ENCODE measurements at regions not wholly inside any gene's neighbourhood (a gene's known extent, or its start where the extent isn't known, plus 50 kb on each side); places are given as distances from the start of the nearest gene placed in this dataset.

DNA sequence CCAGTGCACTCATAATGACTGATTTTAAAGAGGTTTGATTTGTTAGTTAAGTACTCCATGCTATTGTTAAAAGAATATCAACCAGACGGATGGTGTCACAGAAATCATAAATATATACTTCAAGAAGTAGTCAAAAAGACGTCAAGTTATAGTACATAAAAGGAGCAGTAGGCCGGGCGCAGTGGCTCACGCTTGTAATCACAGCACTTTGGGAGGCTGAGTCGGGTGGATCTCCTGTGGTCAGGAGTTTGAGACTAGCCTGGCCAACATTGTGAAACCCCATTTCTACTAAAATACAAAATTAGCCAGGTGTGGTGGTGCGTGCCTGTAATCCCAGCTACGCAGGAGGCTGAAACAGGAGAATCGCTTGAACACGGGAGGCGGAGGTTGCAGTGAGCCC lies 721.7 kb downstream of the JRKL start:
- Histone ChIP-seq H3K27ac (ENCODE audit: control insufficient read depth, insufficient read depth) (no peak overlapping the region), H3K9me3 (replicated peaks; ENCODE audit: control insufficient read depth, insufficient read depth, low read length) (no peaks in the 10 kb centered on the region), H3K27me3 (replicated peaks in 1 of 2; ENCODE audit: control insufficient read depth in 2 of 2, insufficient read depth in 2 of 2, low read length in 1 of 2) (no peaks in the 10 kb centered on the region), H3K4me2 (ENCODE audit: control insufficient read depth, insufficient read depth) (no peak overlapping the region), H4K20me1 (ENCODE audit: control insufficient read depth, insufficient read depth) (no peaks in the 10 kb centered on the region), H3K9ac (ENCODE audit: control insufficient read depth, insufficient read depth, low read length) (no peak overlapping the region), H3K4me3 (no peak overlapping the region), H3K36me3 (ENCODE audit: control insufficient read depth in 2 of 2, insufficient read depth in 2 of 2, low read length in 1 of 2) (no peaks in the 10 kb centered on the region), H3K79me2 (ENCODE audit: control insufficient read depth, insufficient read depth, low read length) (no peaks in the 10 kb centered on the region), H2AFZ (ENCODE audit: control insufficient read depth, low read depth, low read length) (no peak overlapping the region), H3K4me1 (ENCODE audit: control insufficient read depth, insufficient read depth, low read length) (no peaks in the 10 kb centered on the region)
- ChIA-PET POLR2A (no interaction called here), SMC1A (ENCODE audit: uncharacterized antibody, unreplicated experiment) (interaction anchor here (4.4 kb wide), 1 partner anchor 32 kb away, joined by 27 read pairs; no protein-coding TSS in a partner anchor), RAD21 (ENCODE audit: unreplicated experiment) (no interaction called here), CTCF (interaction anchor here (1.4 kb wide), 1 partner anchor 14 kb away, joined by 3 read pairs; no protein-coding TSS in a partner anchor)
- FAIRE-seq: no peak
- TF ChIP-seq LARP7 (IDR thresholded peaks at IDR 0.05) (no peak), NFXL1 (IDR thresholded peaks at IDR 0.05; ENCODE audit: borderline replicate concordance) (no peak), MTA3 (IDR thresholded peaks at IDR 0.05; ENCODE audit: borderline replicate concordance, low read length) (no peak)
- 64% methylated on average over 9 of the region's 11 CpGs for WGBS (ENCODE audit: insufficient coverage, insufficient replicate concordance, low lambda C conversion rate, missing lambda C conversion rate)
- no peak for DNase-seq (ENCODE audit: low read depth, low spot score)
- intact Hi-C loops (cut with micrococcal nuclease; ENCODE audit: unreplicated experiment) (no loop called here), in situ Hi-C loops (cut with MboI) (no loop called here)
- no peak for ATAC-seq
- no TSS peak for BruUV-seq (replicated peaks)

DNA sequence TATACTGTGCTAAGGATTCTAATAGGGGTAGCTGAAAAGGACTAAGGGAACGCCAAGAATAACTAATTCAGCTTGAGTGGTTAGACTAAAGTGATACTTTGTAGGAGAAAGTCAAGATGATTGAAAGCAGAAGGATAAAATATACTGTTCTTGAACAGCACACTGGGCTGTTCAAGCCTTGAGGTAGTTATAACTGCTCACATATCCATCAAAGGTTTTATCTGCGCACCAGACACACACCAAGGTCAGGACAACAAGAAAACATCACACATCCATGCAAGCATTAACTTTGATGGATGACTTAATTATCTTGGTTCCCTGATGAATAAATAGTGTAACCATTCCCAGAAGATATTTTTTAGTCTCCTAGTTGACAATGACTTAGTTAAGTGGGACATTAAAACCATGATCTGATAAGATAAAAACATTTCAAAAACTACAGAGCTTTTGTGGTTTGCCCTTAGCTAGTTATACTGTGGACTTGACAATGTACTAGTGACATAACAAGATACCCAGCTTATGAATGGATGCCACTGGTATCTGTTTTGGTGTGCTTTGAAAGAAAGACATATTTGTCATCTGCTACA lies 728.9 kb downstream of the JRKL start:
- POLR2A ChIA-PET: no interaction called here
- Histone ChIP-seq H3K36me3 (ENCODE audit: control insufficient read depth in 2 of 2, insufficient read depth in 2 of 2, low read length in 1 of 2) (no peaks in the 10 kb centered on the region), H4K20me1 (ENCODE audit: control insufficient read depth, insufficient read depth) (no peaks in the 10 kb centered on the region), H3K27ac (ENCODE audit: control insufficient read depth, insufficient read depth) (no peak overlapping the region), H3K4me2 (ENCODE audit: control insufficient read depth, insufficient read depth) (no peak overlapping the region), H3K27me3 (replicated peaks in 1 of 2; ENCODE audit: control insufficient read depth in 2 of 2, insufficient read depth in 2 of 2, low read length in 1 of 2) (no peaks in the 10 kb centered on the region), H3K79me2 (ENCODE audit: control insufficient read depth, insufficient read depth, low read length) (no peaks in the 10 kb centered on the region), H3K4me1 (ENCODE audit: control insufficient read depth, insufficient read depth, low read length) (no peaks in the 10 kb centered on the region), H2AFZ (ENCODE audit: control insufficient read depth, low read depth, low read length) (no peak overlapping the region), H3K9me3 (replicated peaks; ENCODE audit: control insufficient read depth, insufficient read depth, low read length) (no peaks in the 10 kb centered on the region), H3K9ac (ENCODE audit: control insufficient read depth, insufficient read depth, low read length) (no peak overlapping the region), H3K4me3 (no peak overlapping the region)
- RAD21 ChIA-PET (ENCODE audit: unreplicated experiment): no interaction called here
- 17% methylated on average over 2 of the region's 2 CpGs for WGBS (ENCODE audit: insufficient coverage, insufficient replicate concordance, low lambda C conversion rate, missing lambda C conversion rate)
- intact Hi-C loops (cut with micrococcal nuclease; ENCODE audit: unreplicated experiment) (no loop called here), in situ Hi-C loops (cut with MboI) (no loop called here)
- SMC1A ChIA-PET (ENCODE audit: uncharacterized antibody, unreplicated experiment): interaction anchor here (2.1 kb wide), 1 partner anchor 10 kb away, joined by 4 read pairs; no protein-coding TSS in a partner anchor
- no peak for DNase-seq (ENCODE audit: low read depth, low spot score)
- ATAC-seq: no peak
- BruUV-seq (replicated peaks): no TSS peak
- TF ChIP-seq SMAD5 (IDR thresholded peaks at IDR 0.05; ENCODE audit: low read depth) (no peak), NR2F1 (conservative IDR thresholded peaks at IDR 0.05) (no peak), JUND (IDR thresholded peaks at IDR 0.05; ENCODE audit: low read depth, low read length) (no peak), SIX5 (IDR thresholded peaks at IDR 0.05; ENCODE audit: low read depth, low read length, severe bottlenecking) (no peak), PKNOX1 (IDR thresholded peaks at IDR 0.05) (no peak), E2F4 (IDR thresholded peaks at IDR 0.05; ENCODE audit: low read depth, low read length) (no peak), NFYA (IDR thresholded peaks at IDR 0.05; ENCODE audit: borderline replicate concordance, low read depth, low read length) (no peak), FOXM1 (IDR thresholded peaks at IDR 0.05; ENCODE audit: low read depth, low read length) (no peak)
- TF ChIP-seq, protein P1, sequence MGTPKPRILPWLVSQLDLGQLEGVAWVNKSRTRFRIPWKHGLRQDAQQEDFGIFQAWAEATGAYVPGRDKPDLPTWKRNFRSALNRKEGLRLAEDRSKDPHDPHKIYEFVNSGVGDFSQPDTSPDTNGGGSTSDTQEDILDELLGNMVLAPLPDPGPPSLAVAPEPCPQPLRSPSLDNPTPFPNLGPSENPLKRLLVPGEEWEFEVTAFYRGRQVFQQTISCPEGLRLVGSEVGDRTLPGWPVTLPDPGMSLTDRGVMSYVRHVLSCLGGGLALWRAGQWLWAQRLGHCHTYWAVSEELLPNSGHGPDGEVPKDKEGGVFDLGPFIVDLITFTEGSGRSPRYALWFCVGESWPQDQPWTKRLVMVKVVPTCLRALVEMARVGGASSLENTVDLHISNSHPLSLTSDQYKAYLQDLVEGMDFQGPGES (IDR thresholded peaks at IDR 0.05): no peak
- CTCF ChIA-PET: interaction anchor here (1.2 kb wide), 2 partner anchors 10 to 22 kb away, joined by 3 to 4 read pairs; no protein-coding TSS in a partner anchor
- FAIRE-seq: no peak

Measured in GM12878 (cell line).